ENCODE measurements at regions not wholly inside any gene's neighbourhood (a gene's known extent, or its start where the extent isn't known, plus 50 kb on each side); places are given as distances from the start of the nearest gene placed in this dataset.

- H3K4me1 ChIP-seq (ENCODE audit: insufficient read depth, low read length, poor library complexity, severe bottlenecking): no peaks in the 10 kb centered on the region
- no peak overlapping the region for H3K27ac ChIP-seq (ENCODE audit: low read depth, low read length, poor library complexity, severe bottlenecking)
- H3K27me3 ChIP-seq (replicated peaks; ENCODE audit: insufficient read depth, low read depth, low read length, poor library complexity): no peaks in the 10 kb centered on the region
- ChIA-PET CTCF (no interaction called here), POLR2A (ENCODE audit: low non-redundant PET) (no interaction called here)
- H3K4me3 ChIP-seq (ENCODE audit: low read depth, low read length, poor library complexity, severe bottlenecking): no peak overlapping the region
- intact Hi-C loops (cut with micrococcal nuclease; ENCODE audit: unreplicated experiment): no loop called here
- H3K9me3 ChIP-seq (ENCODE audit: low read depth, low read length, poor library complexity, severe bottlenecking): no peaks in the 10 kb centered on the region
- H3K36me3 ChIP-seq (ENCODE audit: insufficient read depth, low read length, poor library complexity, severe bottlenecking): no peaks in the 10 kb centered on the region
- TF ChIP-seq CTCF (conservative IDR thresholded peaks at IDR 0.05; ENCODE audit: low read depth, low read length) (no peak), EZH2 (IDR thresholded peaks at IDR 0.05; ENCODE audit: borderline replicate concordance, low read depth, low read length, poor library complexity, severe bottlenecking) (no peak)
- DNase-seq (ENCODE audit: low spot score): no peak
- BruUV-seq (replicated peaks): no TSS peak
These were observed 54.1 kb upstream of the HS6ST1 start for GRCh38 chr2:128372621-128373341.

GRCh38 chr2:128373451-128374000 is 54.9 kb upstream of the HS6ST1 start:
- BruUV-seq (replicated peaks): no TSS peak
- Histone ChIP-seq H3K4me1 (ENCODE audit: insufficient read depth, low read length, poor library complexity, severe bottlenecking) (no peaks in the 10 kb centered on the region), H3K36me3 (ENCODE audit: insufficient read depth, low read length, poor library complexity, severe bottlenecking) (no peaks in the 10 kb centered on the region), H3K27me3 (replicated peaks; ENCODE audit: insufficient read depth, low read depth, low read length, poor library complexity) (no peaks in the 10 kb centered on the region), H3K9me3 (ENCODE audit: low read depth, low read length, poor library complexity, severe bottlenecking) (no peaks in the 10 kb centered on the region), H3K4me3 (ENCODE audit: low read depth, low read length, poor library complexity, severe bottlenecking) (no peak overlapping the region), H3K27ac (ENCODE audit: low read depth, low read length, poor library complexity, severe bottlenecking) (no peak overlapping the region)
- TF ChIP-seq EZH2 (IDR thresholded peaks at IDR 0.05; ENCODE audit: borderline replicate concordance, low read depth, low read length, poor library complexity, severe bottlenecking) (no peak), CTCF (conservative IDR thresholded peaks at IDR 0.05; ENCODE audit: low read depth, low read length) (no peak)
- ChIA-PET POLR2A (ENCODE audit: low non-redundant PET) (no interaction called here), CTCF (no interaction called here)
- intact Hi-C loops (cut with micrococcal nuclease; ENCODE audit: unreplicated experiment): no loop called here
- DNase-seq (ENCODE audit: low spot score): no peak

- no peaks in the 10 kb centered on the region for H3K9me3 ChIP-seq (ENCODE audit: low read depth, low read length, poor library complexity, severe bottlenecking)
- H3K36me3 ChIP-seq (ENCODE audit: insufficient read depth, low read length, poor library complexity, severe bottlenecking): no peaks in the 10 kb centered on the region
- H3K27ac ChIP-seq (ENCODE audit: low read depth, low read length, poor library complexity, severe bottlenecking): no peak overlapping the region
- DNase-seq (ENCODE audit: low spot score): no peak
- TF ChIP-seq EZH2 (IDR thresholded peaks at IDR 0.05; ENCODE audit: borderline replicate concordance, low read depth, low read length, poor library complexity, severe bottlenecking) (no peak), CTCF (conservative IDR thresholded peaks at IDR 0.05; ENCODE audit: low read depth, low read length) (no peak)
- H3K4me1 ChIP-seq (ENCODE audit: insufficient read depth, low read length, poor library complexity, severe bottlenecking): peaks cover 3% of the 10 kb centered on the region
- BruUV-seq (replicated peaks): no TSS peak
- H3K27me3 ChIP-seq (replicated peaks; ENCODE audit: insufficient read depth, low read depth, low read length, poor library complexity): no peaks in the 10 kb centered on the region
- intact Hi-C loops (cut with micrococcal nuclease; ENCODE audit: unreplicated experiment): no loop called here
- POLR2A ChIA-PET (ENCODE audit: low non-redundant PET): no interaction called here
- H3K4me3 ChIP-seq (ENCODE audit: low read depth, low read length, poor library complexity, severe bottlenecking): no peak overlapping the region
- CTCF ChIA-PET: no interaction called here
These were observed 55.5 kb upstream of the HS6ST1 start for GRCh38 chr2:128374001-128374710.

All from A673 (cell line).